Mammary epithelial cell (primary cell): ENCODE measurements at regions not wholly inside any gene's neighbourhood (a gene's known extent, or its start where the extent isn't known, plus 50 kb on each side); places are given as distances from the start of the nearest gene placed in this dataset.

Experiments used
- CTCF ChIP-seq, 2 donors: IDR thresholded peaks in 1 of 2; conservative IDR thresholded peaks in 1 of 2; 2 replicates each; pipeline ENCODE4 v1.5.1; 2011 to 2012; ENCODE audit warnings: inconsistent platforms in 2 of 2, low read length in 2 of 2, mild to moderate bottlenecking in 2 of 2, control low read depth in 1 of 2, low read depth in 1 of 2; ENCODE audit not compliant: insufficient read depth in 1 of 2; ENCODE audit errors: extremely low read depth in 1 of 2
- EZH2 ChIP-seq: IDR thresholded peaks from 2 replicates; pipeline ENCODE4 v1.6.1; 2012; ENCODE audit warnings: low read length, inconsistent platforms, borderline replicate concordance

DNA sequence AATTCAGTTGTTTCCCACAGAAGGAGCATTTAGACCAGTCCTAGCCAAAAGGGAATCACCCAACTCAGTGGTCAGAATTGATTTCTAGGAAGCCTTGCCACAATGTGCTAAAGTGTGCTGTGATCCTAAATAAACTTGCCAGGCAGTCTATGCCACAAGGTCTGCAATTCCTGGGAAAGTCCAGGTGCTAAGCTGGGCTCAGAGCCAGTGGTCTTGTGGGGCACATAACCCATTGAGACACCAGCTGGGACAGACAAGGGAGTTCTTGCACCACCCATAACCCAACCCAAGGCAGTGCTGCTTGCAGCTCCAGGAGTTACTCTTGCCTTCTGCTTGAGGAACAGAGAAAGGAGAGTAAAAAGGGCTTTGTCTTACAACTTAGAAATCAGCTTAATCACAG is 489.5 kb upstream of the SPRY2 start:
- TF ChIP-seq CTCF (conservative IDR thresholded peaks at IDR 0.05 in 1 of 2, IDR thresholded peaks at IDR 0.05 in 1 of 2; ENCODE audit: extremely low read depth in 1 of 2, insufficient read depth in 1 of 2, low read depth in 1 of 2, low read length in 2 of 2) = no peak
- TF ChIP-seq EZH2 = no peak
